ENCODE measurements at regions not wholly inside any gene's neighbourhood (a gene's known extent, or its start where the extent isn't known, plus 50 kb on each side); places are given as distances from the start of the nearest gene placed in this dataset.

DNA sequence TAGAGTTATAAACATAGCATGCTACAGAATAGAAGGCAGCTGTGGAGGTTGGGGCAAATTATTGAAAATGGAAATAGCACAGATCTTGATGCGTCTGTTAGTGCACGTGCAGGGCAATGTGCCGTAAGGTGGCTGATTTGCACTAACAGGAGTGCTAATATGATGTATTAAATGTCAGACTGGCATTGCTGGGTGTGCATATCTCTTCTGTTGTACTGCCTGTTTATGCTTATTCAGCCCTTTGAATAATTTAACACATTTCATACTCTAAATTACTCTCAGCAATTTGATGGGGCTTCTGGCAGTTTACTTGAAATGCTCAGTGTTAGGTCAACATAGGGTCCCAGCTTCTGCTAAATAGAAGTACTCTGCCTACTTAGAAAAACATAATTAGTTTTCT is 395.6 kb downstream of the MCTP2 start:
- Histone ChIP-seq H2AFZ (ENCODE audit: low read depth) (no peak overlapping the region), H3K4me3 (ENCODE audit: low read depth in 2 of 2, low read length in 1 of 2) (no peak overlapping the region), H3K27ac (ENCODE audit: low read depth in 2 of 2, low read length in 1 of 2) (no peak overlapping the region), H3K9ac (no peak overlapping the region), H3K27me3 (ENCODE audit: insufficient read depth) (no peaks in the 10 kb centered on the region), H3K9me3 (no peaks in the 10 kb centered on the region), H3F3A (replicated peaks; ENCODE audit: insufficient read depth) (no peaks in the 10 kb centered on the region), H3K36me3 (replicated peaks in 1 of 2; ENCODE audit: control insufficient read depth in 1 of 2, insufficient read depth in 2 of 2, low read length in 1 of 2) (no peaks in the 10 kb centered on the region), H3K4me1 (ENCODE audit: control insufficient read depth in 1 of 2, insufficient read depth in 2 of 2, low read depth in 1 of 2, low read length in 1 of 2) (no peaks in the 10 kb centered on the region), H3K9me2 (no peaks in the 10 kb centered on the region), H3K79me2 (ENCODE audit: insufficient read depth) (no peaks in the 10 kb centered on the region), H4K20me1 (ENCODE audit: insufficient read depth) (no peaks in the 10 kb centered on the region), H3K4me2 (no peak overlapping the region)
- WGBS (ENCODE audit: low lambda C conversion rate), result 34% methylated on average over 3 of the region's 3 CpGs
- POLR2A ChIA-PET, result no interaction called here
- CTCF ChIA-PET, result no interaction called here
- no peak for DNase-seq
- no peak for TF ChIP-seq EZH2phosphoT487 (IDR thresholded peaks at IDR 0.05; ENCODE audit: borderline replicate concordance, low read depth)
- no peak for TF ChIP-seq FOXJ3 (CRISPR knock-in tag; IDR thresholded peaks at IDR 0.05)
- TF ChIP-seq SIN3A (IDR thresholded peaks at IDR 0.05; ENCODE audit: borderline replicate concordance, low read depth, low read length), result no peak
- TF ChIP-seq FOXM1 (IDR thresholded peaks at IDR 0.05; ENCODE audit: low read depth), result no peak
- TF ChIP-seq CHD2 (IDR thresholded peaks at IDR 0.05; ENCODE audit: low read length, partially characterized antibody), result no peak
- TF ChIP-seq CTCF (IDR thresholded peaks at IDR 0.05), result no peak
- TF ChIP-seq TCF12 (IDR thresholded peaks at IDR 0.05), result no peak
- no peak for TF ChIP-seq RXRA (IDR thresholded peaks at IDR 0.05; ENCODE audit: borderline replicate concordance, low read depth)
- TF ChIP-seq RCOR1 (IDR thresholded peaks at IDR 0.05; ENCODE audit: low read length), result no peak
- no peak for TF ChIP-seq JUND (IDR thresholded peaks at IDR 0.05)
- TF ChIP-seq RFX5 (IDR thresholded peaks at IDR 0.05; ENCODE audit: low read length), result no peak

DNA sequence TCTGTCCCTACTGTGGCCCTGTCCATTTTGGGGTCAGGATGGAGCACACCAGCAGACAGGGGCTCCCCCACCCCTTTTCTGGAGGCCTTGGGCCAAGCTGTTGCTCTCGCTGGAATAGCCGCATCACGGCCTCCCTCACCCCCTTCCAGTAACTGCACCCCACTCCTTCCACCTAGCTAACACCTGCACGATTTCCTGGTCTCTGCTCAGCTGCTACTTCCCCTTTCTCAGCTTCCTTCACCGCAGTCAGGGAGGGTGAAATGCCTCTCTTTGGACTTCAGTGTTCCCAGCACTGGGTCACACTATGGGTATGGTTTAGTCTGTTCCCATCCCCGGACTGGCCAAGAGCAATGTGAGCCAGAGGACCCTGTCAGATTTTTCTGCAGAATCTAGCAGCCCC is 400.2 kb downstream of the MCTP2 start:
- ChIA-PET CTCF (no interaction called here), POLR2A (no interaction called here)
- Histone ChIP-seq H3K9me3 (peaks cover 5% of the 10 kb centered on the region; the same call in 1 of the 2 replicates), H2AFZ (ENCODE audit: low read depth) (no peak overlapping the region), H3K9me2 (no peaks in the 10 kb centered on the region), H3K79me2 (ENCODE audit: insufficient read depth) (no peaks in the 10 kb centered on the region), H3K27me3 (ENCODE audit: insufficient read depth) (no peaks in the 10 kb centered on the region), H3F3A (replicated peaks; ENCODE audit: insufficient read depth) (no peaks in the 10 kb centered on the region), H3K36me3 (replicated peaks in 1 of 2; ENCODE audit: control insufficient read depth in 1 of 2, insufficient read depth in 2 of 2, low read length in 1 of 2) (no peaks in the 10 kb centered on the region), H3K4me3 (ENCODE audit: low read depth in 2 of 2, low read length in 1 of 2) (no peak overlapping the region), H4K20me1 (ENCODE audit: insufficient read depth) (no peaks in the 10 kb centered on the region), H3K4me1 (ENCODE audit: control insufficient read depth in 1 of 2, insufficient read depth in 2 of 2, low read depth in 1 of 2, low read length in 1 of 2) (no peaks in the 10 kb centered on the region), H3K4me2 (no peak overlapping the region), H3K27ac (ENCODE audit: low read depth in 2 of 2, low read length in 1 of 2) (no peak overlapping the region), H3K9ac (no peak overlapping the region)
- 28% methylated on average over 6 of the region's 6 CpGs for WGBS (ENCODE audit: low lambda C conversion rate)
- no peak for TF ChIP-seq NRF1 (IDR thresholded peaks at IDR 0.05; ENCODE audit: low read depth, low read length)
- TF ChIP-seq, protein P1, sequence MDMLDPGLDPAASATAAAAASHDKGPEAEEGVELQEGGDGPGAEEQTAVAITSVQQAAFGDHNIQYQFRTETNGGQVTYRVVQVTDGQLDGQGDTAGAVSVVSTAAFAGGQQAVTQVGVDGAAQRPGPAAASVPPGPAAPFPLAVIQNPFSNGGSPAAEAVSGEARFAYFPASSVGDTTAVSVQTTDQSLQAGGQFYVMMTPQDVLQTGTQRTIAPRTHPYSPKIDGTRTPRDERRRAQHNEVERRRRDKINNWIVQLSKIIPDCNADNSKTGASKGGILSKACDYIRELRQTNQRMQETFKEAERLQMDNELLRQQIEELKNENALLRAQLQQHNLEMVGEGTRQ (IDR thresholded peaks at IDR 0.05; ENCODE audit: borderline replicate concordance, low read depth, low read length), result no peak
- TF ChIP-seq, protein P2, sequence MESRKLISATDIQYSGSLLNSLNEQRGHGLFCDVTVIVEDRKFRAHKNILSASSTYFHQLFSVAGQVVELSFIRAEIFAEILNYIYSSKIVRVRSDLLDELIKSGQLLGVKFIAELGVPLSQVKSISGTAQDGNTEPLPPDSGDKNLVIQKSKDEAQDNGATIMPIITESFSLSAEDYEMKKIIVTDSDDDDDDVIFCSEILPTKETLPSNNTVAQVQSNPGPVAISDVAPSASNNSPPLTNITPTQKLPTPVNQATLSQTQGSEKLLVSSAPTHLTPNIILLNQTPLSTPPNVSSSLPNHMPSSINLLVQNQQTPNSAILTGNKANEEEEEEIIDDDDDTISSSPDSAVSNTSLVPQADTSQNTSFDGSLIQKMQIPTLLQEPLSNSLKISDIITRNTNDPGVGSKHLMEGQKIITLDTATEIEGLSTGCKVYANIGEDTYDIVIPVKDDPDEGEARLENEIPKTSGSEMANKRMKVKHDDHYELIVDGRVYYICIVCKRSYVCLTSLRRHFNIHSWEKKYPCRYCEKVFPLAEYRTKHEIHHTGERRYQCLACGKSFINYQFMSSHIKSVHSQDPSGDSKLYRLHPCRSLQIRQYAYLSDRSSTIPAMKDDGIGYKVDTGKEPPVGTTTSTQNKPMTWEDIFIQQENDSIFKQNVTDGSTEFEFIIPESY (IDR thresholded peaks at IDR 0.05; ENCODE audit: borderline replicate concordance, low read depth), result no peak
- TF ChIP-seq TCF12 (IDR thresholded peaks at IDR 0.05), result no peak
- TF ChIP-seq, protein P3, sequence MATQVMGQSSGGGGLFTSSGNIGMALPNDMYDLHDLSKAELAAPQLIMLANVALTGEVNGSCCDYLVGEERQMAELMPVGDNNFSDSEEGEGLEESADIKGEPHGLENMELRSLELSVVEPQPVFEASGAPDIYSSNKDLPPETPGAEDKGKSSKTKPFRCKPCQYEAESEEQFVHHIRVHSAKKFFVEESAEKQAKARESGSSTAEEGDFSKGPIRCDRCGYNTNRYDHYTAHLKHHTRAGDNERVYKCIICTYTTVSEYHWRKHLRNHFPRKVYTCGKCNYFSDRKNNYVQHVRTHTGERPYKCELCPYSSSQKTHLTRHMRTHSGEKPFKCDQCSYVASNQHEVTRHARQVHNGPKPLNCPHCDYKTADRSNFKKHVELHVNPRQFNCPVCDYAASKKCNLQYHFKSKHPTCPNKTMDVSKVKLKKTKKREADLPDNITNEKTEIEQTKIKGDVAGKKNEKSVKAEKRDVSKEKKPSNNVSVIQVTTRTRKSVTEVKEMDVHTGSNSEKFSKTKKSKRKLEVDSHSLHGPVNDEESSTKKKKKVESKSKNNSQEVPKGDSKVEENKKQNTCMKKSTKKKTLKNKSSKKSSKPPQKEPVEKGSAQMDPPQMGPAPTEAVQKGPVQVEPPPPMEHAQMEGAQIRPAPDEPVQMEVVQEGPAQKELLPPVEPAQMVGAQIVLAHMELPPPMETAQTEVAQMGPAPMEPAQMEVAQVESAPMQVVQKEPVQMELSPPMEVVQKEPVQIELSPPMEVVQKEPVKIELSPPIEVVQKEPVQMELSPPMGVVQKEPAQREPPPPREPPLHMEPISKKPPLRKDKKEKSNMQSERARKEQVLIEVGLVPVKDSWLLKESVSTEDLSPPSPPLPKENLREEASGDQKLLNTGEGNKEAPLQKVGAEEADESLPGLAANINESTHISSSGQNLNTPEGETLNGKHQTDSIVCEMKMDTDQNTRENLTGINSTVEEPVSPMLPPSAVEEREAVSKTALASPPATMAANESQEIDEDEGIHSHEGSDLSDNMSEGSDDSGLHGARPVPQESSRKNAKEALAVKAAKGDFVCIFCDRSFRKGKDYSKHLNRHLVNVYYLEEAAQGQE (IDR thresholded peaks at IDR 0.05; ENCODE audit: low read depth, low read length), result no peak
- no peak for TF ChIP-seq RCOR1 (IDR thresholded peaks at IDR 0.05; ENCODE audit: low read length)
- TF ChIP-seq MAX (IDR thresholded peaks at IDR 0.05; ENCODE audit: low read depth), result no peak
- DNase-seq, result no peak
